ENCODE measurements at regions not wholly inside any gene's neighbourhood (a gene's known extent, or its start where the extent isn't known, plus 50 kb on each side); places are given as distances from the start of the nearest gene placed in this dataset.

DNA sequence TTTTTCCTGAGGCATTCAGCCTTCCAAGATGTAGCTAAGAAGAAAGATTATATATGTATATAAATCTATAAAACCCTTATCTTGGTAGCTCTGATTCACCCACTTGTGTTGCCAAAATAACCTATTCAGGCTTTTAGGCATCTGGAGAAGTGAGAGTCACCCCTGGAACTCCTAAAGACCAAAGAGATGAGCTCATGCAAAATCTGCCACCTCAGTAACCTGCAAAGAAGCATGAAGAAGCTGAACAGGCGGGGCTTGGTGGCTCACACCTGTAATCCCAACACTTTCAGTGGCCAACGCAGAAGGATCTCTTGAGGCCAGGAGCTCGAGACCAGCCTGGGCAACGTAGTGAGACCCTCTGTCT, 393.7 kb downstream of the FOXO1 start (continued):
- TF ChIP-seq, protein P1, sequence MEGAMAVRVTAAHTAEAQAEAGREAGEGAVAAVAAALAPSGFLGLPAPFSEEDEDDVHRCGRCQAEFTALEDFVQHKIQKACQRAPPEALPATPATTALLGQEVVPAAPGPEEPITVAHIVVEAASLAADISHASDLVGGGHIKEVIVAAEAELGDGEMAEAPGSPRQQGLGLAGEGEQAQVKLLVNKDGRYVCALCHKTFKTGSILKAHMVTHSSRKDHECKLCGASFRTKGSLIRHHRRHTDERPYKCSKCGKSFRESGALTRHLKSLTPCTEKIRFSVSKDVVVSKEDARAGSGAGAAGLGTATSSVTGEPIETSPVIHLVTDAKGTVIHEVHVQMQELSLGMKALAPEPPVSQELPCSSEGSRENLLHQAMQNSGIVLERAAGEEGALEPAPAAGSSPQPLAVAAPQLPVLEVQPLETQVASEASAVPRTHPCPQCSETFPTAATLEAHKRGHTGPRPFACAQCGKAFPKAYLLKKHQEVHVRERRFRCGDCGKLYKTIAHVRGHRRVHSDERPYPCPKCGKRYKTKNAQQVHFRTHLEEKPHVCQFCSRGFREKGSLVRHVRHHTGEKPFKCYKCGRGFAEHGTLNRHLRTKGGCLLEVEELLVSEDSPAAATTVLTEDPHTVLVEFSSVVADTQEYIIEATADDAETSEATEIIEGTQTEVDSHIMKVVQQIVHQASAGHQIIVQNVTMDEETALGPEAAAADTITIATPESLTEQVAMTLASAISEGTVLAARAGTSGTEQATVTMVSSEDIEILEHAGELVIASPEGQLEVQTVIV (IDR thresholded peaks at IDR 0.05; ENCODE audit: borderline replicate concordance, partially characterized antibody), result no peak
- no peak for TF ChIP-seq FOS (IDR thresholded peaks at IDR 0.05; ENCODE audit: borderline replicate concordance, extremely low read depth, insufficient read length)
- no peak for TF ChIP-seq WRNIP1 (IDR thresholded peaks at IDR 0.05; ENCODE audit: borderline replicate concordance, low read depth, low read length)
- TF ChIP-seq, protein P2, sequence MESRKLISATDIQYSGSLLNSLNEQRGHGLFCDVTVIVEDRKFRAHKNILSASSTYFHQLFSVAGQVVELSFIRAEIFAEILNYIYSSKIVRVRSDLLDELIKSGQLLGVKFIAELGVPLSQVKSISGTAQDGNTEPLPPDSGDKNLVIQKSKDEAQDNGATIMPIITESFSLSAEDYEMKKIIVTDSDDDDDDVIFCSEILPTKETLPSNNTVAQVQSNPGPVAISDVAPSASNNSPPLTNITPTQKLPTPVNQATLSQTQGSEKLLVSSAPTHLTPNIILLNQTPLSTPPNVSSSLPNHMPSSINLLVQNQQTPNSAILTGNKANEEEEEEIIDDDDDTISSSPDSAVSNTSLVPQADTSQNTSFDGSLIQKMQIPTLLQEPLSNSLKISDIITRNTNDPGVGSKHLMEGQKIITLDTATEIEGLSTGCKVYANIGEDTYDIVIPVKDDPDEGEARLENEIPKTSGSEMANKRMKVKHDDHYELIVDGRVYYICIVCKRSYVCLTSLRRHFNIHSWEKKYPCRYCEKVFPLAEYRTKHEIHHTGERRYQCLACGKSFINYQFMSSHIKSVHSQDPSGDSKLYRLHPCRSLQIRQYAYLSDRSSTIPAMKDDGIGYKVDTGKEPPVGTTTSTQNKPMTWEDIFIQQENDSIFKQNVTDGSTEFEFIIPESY (IDR thresholded peaks at IDR 0.05), result no peak
- no peak for TF ChIP-seq EED (IDR thresholded peaks at IDR 0.05; ENCODE audit: low read depth)
- TF ChIP-seq, protein P3, sequence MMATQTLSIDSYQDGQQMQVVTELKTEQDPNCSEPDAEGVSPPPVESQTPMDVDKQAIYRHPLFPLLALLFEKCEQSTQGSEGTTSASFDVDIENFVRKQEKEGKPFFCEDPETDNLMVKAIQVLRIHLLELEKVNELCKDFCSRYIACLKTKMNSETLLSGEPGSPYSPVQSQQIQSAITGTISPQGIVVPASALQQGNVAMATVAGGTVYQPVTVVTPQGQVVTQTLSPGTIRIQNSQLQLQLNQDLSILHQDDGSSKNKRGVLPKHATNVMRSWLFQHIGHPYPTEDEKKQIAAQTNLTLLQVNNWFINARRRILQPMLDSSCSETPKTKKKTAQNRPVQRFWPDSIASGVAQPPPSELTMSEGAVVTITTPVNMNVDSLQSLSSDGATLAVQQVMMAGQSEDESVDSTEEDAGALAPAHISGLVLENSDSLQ (IDR thresholded peaks at IDR 0.05), result no peak
- TF ChIP-seq, protein P4, sequence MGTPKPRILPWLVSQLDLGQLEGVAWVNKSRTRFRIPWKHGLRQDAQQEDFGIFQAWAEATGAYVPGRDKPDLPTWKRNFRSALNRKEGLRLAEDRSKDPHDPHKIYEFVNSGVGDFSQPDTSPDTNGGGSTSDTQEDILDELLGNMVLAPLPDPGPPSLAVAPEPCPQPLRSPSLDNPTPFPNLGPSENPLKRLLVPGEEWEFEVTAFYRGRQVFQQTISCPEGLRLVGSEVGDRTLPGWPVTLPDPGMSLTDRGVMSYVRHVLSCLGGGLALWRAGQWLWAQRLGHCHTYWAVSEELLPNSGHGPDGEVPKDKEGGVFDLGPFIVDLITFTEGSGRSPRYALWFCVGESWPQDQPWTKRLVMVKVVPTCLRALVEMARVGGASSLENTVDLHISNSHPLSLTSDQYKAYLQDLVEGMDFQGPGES (IDR thresholded peaks at IDR 0.05), result no peak
- TF ChIP-seq BHLHE40 (IDR thresholded peaks at IDR 0.05; ENCODE audit: borderline replicate concordance in 1 of 2, low read depth in 2 of 2, low read length in 1 of 2), result no peak
